ENCODE measurements at regions not wholly inside any gene's neighbourhood (a gene's known extent, or its start where the extent isn't known, plus 50 kb on each side); places are given as distances from the start of the nearest gene placed in this dataset.
"Not testable (repeated sequence)": the region's sequence is repeated elsewhere in the genome, so short reads cannot be mapped to it uniquely, and the experiment has no call there.

DNA sequence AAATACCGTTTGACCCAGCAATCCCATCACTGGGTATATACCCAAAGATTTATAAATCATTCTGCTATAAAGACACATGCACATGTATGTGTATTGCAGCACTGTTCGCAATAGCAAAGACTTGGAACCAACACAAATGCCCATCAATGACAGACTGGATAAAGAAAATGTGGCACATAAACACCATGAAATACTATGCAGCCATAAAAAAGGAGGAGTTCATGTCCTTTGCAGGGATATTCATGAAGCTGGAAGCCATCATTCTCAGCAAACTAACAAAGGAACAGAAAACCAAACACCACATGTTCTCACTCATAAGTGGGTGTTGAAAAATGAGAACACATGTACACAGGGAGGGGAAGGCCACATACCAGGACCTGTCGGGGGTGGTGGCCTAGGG, 86.5 kb upstream of the FGGY start:
- TF ChIP-seq, protein P1, sequence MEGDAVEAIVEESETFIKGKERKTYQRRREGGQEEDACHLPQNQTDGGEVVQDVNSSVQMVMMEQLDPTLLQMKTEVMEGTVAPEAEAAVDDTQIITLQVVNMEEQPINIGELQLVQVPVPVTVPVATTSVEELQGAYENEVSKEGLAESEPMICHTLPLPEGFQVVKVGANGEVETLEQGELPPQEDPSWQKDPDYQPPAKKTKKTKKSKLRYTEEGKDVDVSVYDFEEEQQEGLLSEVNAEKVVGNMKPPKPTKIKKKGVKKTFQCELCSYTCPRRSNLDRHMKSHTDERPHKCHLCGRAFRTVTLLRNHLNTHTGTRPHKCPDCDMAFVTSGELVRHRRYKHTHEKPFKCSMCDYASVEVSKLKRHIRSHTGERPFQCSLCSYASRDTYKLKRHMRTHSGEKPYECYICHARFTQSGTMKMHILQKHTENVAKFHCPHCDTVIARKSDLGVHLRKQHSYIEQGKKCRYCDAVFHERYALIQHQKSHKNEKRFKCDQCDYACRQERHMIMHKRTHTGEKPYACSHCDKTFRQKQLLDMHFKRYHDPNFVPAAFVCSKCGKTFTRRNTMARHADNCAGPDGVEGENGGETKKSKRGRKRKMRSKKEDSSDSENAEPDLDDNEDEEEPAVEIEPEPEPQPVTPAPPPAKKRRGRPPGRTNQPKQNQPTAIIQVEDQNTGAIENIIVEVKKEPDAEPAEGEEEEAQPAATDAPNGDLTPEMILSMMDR (conservative IDR thresholded peaks at IDR 0.05; ENCODE audit: low read depth, low read length): not testable (repeated sequence)
- TF ChIP-seq EZH2 (IDR thresholded peaks at IDR 0.05; ENCODE audit: borderline replicate concordance, low read depth, low read length, poor library complexity, severe bottlenecking): not testable (repeated sequence)

All from A673 (cell line).